Neural cell (in vitro differentiated cells): ENCODE measurements at regions not wholly inside any gene's neighbourhood (a gene's known extent, or its start where the extent isn't known, plus 50 kb on each side); places are given as distances from the start of the nearest gene placed in this dataset.

Source experiments
- EP300 ChIP-seq: fragments of 450-650 bp; conservative IDR thresholded peaks from 2 replicates; pipeline ENCODE4 v1.6.1; 2014; ENCODE audit warnings: antibody characterized with exemption, mild to moderate bottlenecking, moderate library complexity; ENCODE audit not compliant: poor library complexity, severe bottlenecking
- EZH2 ChIP-seq: fragments of 200-600, 300-800 bp; shearing (Covaris generic), sonication (generic); IDR thresholded peaks from 2 replicates; pipeline ENCODE4 v1.6.1; 2014; ENCODE audit warnings: antibody characterized with exemption, low read length, borderline replicate concordance, mild to moderate bottlenecking; ENCODE audit not compliant: insufficient read depth, poor library complexity, severe bottlenecking
- MXI1 ChIP-seq: fragments of 450-650 bp; conservative IDR thresholded peaks from 2 replicates; pipeline ENCODE4 v1.6.1; 2014; ENCODE audit warnings: antibody characterized with exemption, mild to moderate bottlenecking; ENCODE audit not compliant: poor library complexity, severe bottlenecking
- POLR2AphosphoS5 ChIP-seq: IDR thresholded peaks from 2 replicates; pipeline ENCODE4 v1.6.1; 2012
- RAD21 ChIP-seq: fragments of 450-650 bp; conservative IDR thresholded peaks from 2 replicates; pipeline ENCODE4 v1.6.1; 2014; ENCODE audit warnings: antibody characterized with exemption, mild to moderate bottlenecking, moderate library complexity
- SMC3 ChIP-seq: fragments of 450-650 bp; conservative IDR thresholded peaks from 2 replicates; pipeline ENCODE4 v1.6.1; 2014; ENCODE audit warnings: antibody characterized with exemption, mild to moderate bottlenecking, moderate library complexity; ENCODE audit not compliant: poor library complexity
- TAF1 ChIP-seq: IDR thresholded peaks from 2 replicates; pipeline ENCODE4 v1.6.1; 2012; ENCODE audit warnings: low read depth
- TF ChIP-seq, protein P1 (sequence below): fragments of 450-650 bp; IDR thresholded peaks from 2 replicates; pipeline ENCODE4 v1.5.1; 2014; ENCODE audit warnings: antibody characterized with exemption, mild to moderate bottlenecking, moderate library complexity; ENCODE audit not compliant: poor library complexity, severe bottlenecking
- TF ChIP-seq, protein P2 (sequence below): IDR thresholded peaks from 2 replicates; pipeline ENCODE4 v1.6.1; 2012; ENCODE audit warnings: borderline replicate concordance

DNA sequence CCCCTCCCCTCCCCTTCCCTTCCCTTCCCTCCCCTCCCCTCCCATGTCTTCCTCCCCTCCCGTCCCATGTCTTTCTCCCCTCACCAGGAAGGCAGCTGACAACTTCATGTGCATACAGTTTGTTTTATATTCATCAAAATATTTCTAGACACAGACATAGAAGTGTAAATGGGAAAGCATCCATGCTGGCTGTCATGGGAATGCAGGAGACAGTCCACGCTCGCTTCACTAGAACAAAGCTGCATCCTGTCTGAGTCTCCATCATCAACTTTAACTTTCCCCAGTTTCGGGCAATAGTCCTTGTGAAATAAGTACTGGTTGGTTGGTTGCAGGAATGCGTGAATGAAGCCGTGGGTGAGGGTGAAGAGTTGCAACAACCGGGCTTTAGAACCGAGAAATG lies 226.9 kb downstream of the DCDC2C start:
- TF ChIP-seq, protein P1, sequence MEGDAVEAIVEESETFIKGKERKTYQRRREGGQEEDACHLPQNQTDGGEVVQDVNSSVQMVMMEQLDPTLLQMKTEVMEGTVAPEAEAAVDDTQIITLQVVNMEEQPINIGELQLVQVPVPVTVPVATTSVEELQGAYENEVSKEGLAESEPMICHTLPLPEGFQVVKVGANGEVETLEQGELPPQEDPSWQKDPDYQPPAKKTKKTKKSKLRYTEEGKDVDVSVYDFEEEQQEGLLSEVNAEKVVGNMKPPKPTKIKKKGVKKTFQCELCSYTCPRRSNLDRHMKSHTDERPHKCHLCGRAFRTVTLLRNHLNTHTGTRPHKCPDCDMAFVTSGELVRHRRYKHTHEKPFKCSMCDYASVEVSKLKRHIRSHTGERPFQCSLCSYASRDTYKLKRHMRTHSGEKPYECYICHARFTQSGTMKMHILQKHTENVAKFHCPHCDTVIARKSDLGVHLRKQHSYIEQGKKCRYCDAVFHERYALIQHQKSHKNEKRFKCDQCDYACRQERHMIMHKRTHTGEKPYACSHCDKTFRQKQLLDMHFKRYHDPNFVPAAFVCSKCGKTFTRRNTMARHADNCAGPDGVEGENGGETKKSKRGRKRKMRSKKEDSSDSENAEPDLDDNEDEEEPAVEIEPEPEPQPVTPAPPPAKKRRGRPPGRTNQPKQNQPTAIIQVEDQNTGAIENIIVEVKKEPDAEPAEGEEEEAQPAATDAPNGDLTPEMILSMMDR: no peak
- TF ChIP-seq EZH2 (no peak), POLR2AphosphoS5 (no peak), EP300 (no peak), TAF1 (no peak), SMC3 (no peak), RAD21 (no peak), MXI1 (no peak)
- TF ChIP-seq, protein P2, sequence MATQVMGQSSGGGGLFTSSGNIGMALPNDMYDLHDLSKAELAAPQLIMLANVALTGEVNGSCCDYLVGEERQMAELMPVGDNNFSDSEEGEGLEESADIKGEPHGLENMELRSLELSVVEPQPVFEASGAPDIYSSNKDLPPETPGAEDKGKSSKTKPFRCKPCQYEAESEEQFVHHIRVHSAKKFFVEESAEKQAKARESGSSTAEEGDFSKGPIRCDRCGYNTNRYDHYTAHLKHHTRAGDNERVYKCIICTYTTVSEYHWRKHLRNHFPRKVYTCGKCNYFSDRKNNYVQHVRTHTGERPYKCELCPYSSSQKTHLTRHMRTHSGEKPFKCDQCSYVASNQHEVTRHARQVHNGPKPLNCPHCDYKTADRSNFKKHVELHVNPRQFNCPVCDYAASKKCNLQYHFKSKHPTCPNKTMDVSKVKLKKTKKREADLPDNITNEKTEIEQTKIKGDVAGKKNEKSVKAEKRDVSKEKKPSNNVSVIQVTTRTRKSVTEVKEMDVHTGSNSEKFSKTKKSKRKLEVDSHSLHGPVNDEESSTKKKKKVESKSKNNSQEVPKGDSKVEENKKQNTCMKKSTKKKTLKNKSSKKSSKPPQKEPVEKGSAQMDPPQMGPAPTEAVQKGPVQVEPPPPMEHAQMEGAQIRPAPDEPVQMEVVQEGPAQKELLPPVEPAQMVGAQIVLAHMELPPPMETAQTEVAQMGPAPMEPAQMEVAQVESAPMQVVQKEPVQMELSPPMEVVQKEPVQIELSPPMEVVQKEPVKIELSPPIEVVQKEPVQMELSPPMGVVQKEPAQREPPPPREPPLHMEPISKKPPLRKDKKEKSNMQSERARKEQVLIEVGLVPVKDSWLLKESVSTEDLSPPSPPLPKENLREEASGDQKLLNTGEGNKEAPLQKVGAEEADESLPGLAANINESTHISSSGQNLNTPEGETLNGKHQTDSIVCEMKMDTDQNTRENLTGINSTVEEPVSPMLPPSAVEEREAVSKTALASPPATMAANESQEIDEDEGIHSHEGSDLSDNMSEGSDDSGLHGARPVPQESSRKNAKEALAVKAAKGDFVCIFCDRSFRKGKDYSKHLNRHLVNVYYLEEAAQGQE: no peak
